CD14-positive monocyte (primary cell): ENCODE measurements at regions not wholly inside any gene's neighbourhood (a gene's known extent, or its start where the extent isn't known, plus 50 kb on each side); places are given as distances from the start of the nearest gene placed in this dataset.

Source experiments
- DNase-seq, 3 donors: peaks; one replicate each; pipeline ENCODE4 v3.0.0-alpha.2; 2011 to 2022
- H2AFZ ChIP-seq: 2 replicates; pipeline ENCODE4 v1.6.0; 2012; ENCODE audit warnings: mild to moderate bottlenecking, low read depth, low read length, inconsistent platforms; ENCODE audit not compliant: insufficient read depth, poor library complexity, severe bottlenecking
- H3K27ac ChIP-seq, 2 donors: 1 replicate in 1 of 2; 2 replicates in 1 of 2; pipeline ENCODE4 v1.5.1; 2012 to 2013; ENCODE audit warnings: low read length in 2 of 2, control low read depth in 1 of 2, inconsistent platforms in 1 of 2, low read depth in 1 of 2, mild to moderate bottlenecking in 1 of 2
- H3K27me3 ChIP-seq, 2 donors: one replicate each; pipeline versions ENCODE4 v1.6.0 to v1.6.1; 2011 to 2013; ENCODE audit warnings: low read length in 2 of 2; ENCODE audit not compliant: control insufficient read depth in 2 of 2, insufficient read depth in 2 of 2
- H3K36me3 ChIP-seq, 2 donors: replicated peaks in 1 of 2; 1 replicate in 1 of 2; 2 replicates in 1 of 2; pipeline versions ENCODE4 v1.5.1 to v1.6.1; 2012 to 2013; ENCODE audit warnings: low read length in 2 of 2, control low read depth in 1 of 2, inconsistent platforms in 1 of 2, mild to moderate bottlenecking in 1 of 2; ENCODE audit not compliant: insufficient read depth in 2 of 2, control insufficient read depth in 1 of 2
- H3K4me1 ChIP-seq, 2 donors: 1 replicate in 1 of 2; 2 replicates in 1 of 2; pipeline versions ENCODE4 v1.5.1 to v1.6.1; 2012 to 2013; ENCODE audit warnings: low read length in 2 of 2, control low read depth in 1 of 2, inconsistent platforms in 1 of 2, mild to moderate bottlenecking in 1 of 2, moderate library complexity in 1 of 2; ENCODE audit not compliant: insufficient read depth in 2 of 2, control insufficient read depth in 1 of 2
- H3K4me2 ChIP-seq: replicated peaks from 2 replicates; pipeline ENCODE3; 2012; ENCODE audit warnings: low read length, moderate library complexity, mild to moderate bottlenecking; ENCODE audit not compliant: poor library complexity, severe bottlenecking; ENCODE audit errors: extremely low read depth
- H3K4me3 ChIP-seq, 3 experiments: fragments of 200-600 bp in 1 of 3; sonication (generic) in 1 of 3; replicated peaks in 1 of 3; 1 replicate in 2 of 3; 2 replicates in 1 of 3; pipeline ENCODE4 v1.5.1; 2011 to 2013; ENCODE audit warnings: low read length in 3 of 3, mild to moderate bottlenecking in 3 of 3, control low read depth in 2 of 3, low read depth in 2 of 3, inconsistent platforms in 1 of 3, moderate library complexity in 1 of 3
- H3K79me2 ChIP-seq: 2 replicates; pipeline ENCODE4 v1.6.0; 2012; ENCODE audit warnings: mild to moderate bottlenecking, control low read depth, inconsistent platforms, low read length, moderate library complexity; ENCODE audit not compliant: insufficient read depth
- H3K9ac ChIP-seq: 2 replicates; pipeline ENCODE4 v1.6.0; 2017; ENCODE audit warnings: low read length, mild to moderate bottlenecking; ENCODE audit not compliant: insufficient read depth, poor library complexity, severe bottlenecking
- H3K9me3 ChIP-seq, 2 donors: replicated peaks in 1 of 2; 1 replicate in 1 of 2; 2 replicates in 1 of 2; pipeline versions ENCODE4 v1.5.1 to v1.6.1; 2012 to 2013; ENCODE audit warnings: low read length in 2 of 2, control low read depth in 1 of 2; ENCODE audit not compliant: control insufficient read depth in 1 of 2, insufficient read depth in 1 of 2
- H4K20me1 ChIP-seq: 2 replicates; pipeline ENCODE4 v1.6.0; 2012; ENCODE audit warnings: mild to moderate bottlenecking, low read length, control low read depth, moderate library complexity; ENCODE audit not compliant: insufficient read depth
- H3K27ac Mint-ChIP-seq, 7 donors: one replicate each; pipeline ENCODE4 v1.8.0; 2020; ENCODE audit warnings: mild to moderate bottlenecking in 7 of 7, mixed read lengths in 7 of 7, moderate library complexity in 6 of 7, inconsistent platforms in 2 of 7
- H3K27me3 Mint-ChIP-seq, 3 donors: one replicate each; pipeline ENCODE4 v1.8.0; 2021 to 2022; ENCODE audit warnings: low read depth in 3 of 3, mild to moderate bottlenecking in 3 of 3, mixed read lengths in 3 of 3, moderate library complexity in 3 of 3, inconsistent platforms in 1 of 3
- H3K36me3 Mint-ChIP-seq, 2 donors: one replicate each; pipeline ENCODE4 v1.8.0; 2020; ENCODE audit warnings: mixed read lengths in 2 of 2, inconsistent platforms in 1 of 2, mild to moderate bottlenecking in 1 of 2
- H3K4me1 Mint-ChIP-seq: one replicate; pipeline ENCODE4 v1.8.0; 2020; ENCODE audit warnings: mild to moderate bottlenecking, mixed read lengths
- H3K4me3 Mint-ChIP-seq, 2 donors: one replicate each; pipeline ENCODE4 v1.8.0; 2020; ENCODE audit warnings: mild to moderate bottlenecking in 2 of 2, mixed read lengths in 2 of 2, moderate library complexity in 1 of 2
- H3K9me3 Mint-ChIP-seq, 7 donors: one replicate each; pipeline ENCODE4 v1.8.0; 2020 to 2022; ENCODE audit warnings: mixed read lengths in 7 of 7, mild to moderate bottlenecking in 6 of 7, moderate library complexity in 6 of 7, inconsistent platforms in 2 of 7
- CTCF ChIP-seq: fragments of 200-600 bp; IDR thresholded peaks from one replicate; pipeline ENCODE4 v1.8.0; 2022; ENCODE audit warnings: antibody characterized with exemption, mild to moderate bottlenecking
- WGBS: methylation state at CpG from one replicate; pipeline ENCODE4 v1.1.5; 2013; ENCODE audit warnings: missing lambda C conversion rate; ENCODE audit not compliant: insufficient coverage; 5-methylcytosine and 5-hydroxymethylcytosine counted together
- intact Hi-C, 2 donors: fragments of 100-400 bp; cut with micrococcal nuclease; formaldehyde crosslinking; loops; one replicate each; pipeline versions ENCODE4 v1.15.0 to v1.15.1; 2023

- Mint-ChIP-seq H3K9me3 (peaks cover 0 to 11% (median 4%) of the 10 kb centered on the region in 7 donors), H3K4me1 (no peaks in the 10 kb centered on the region), H3K27ac (no peak overlapping the region), H3K36me3 (no peaks in the 10 kb centered on the region), H3K4me3 (no peak overlapping the region), H3K27me3 (peaks cover 0 to 2% (median 0%) of the 10 kb centered on the region in 3 donors)
- no peaks in the 10 kb centered on the region for H4K20me1 ChIP-seq
- H3K9me3 ChIP-seq, result no peaks in the 10 kb centered on the region
- H3K79me2 ChIP-seq, result no peaks in the 10 kb centered on the region
- DNase-seq, result no peak
- H3K4me2 ChIP-seq, result no peak overlapping the region
- no CpG with 5 or more reads among the region's 3 CpGs for WGBS
- H2AFZ ChIP-seq, result no peak overlapping the region
- no peak for TF ChIP-seq CTCF
- H3K27ac ChIP-seq, result no peak overlapping the region
- H3K27me3 ChIP-seq, result no peaks in the 10 kb centered on the region
- H3K4me1 ChIP-seq, result no peaks in the 10 kb centered on the region
- H3K9ac ChIP-seq, result no peak overlapping the region
- H3K36me3 ChIP-seq, result no peaks in the 10 kb centered on the region
- no peak overlapping the region for H3K4me3 ChIP-seq
- intact Hi-C loops, result no loop called here
Measured at GRCh38 chr9:23608456-23608855, 217.6 kb downstream of the ELAVL2 start.

DNA sequence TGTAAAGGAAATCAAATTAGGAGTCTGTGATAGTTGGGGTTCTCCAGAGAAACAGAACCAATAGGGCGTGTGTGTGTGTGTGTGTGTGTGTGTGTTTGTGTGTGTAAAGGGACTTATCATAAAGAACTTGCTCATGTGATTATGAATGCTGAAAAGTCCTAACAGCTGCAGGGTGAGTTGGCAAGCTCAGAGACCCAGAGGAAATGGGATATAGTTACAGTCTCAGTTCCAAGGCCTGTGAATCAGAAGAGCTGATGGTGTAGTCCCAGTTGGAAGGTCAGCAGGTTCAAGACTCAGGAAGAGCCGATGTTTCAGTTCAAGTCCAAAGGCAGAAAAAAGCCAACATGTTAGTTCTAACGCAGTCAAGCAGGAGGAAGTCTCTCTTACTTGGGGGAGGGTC lies 214.2 kb downstream of the ELAVL2 start:
- WGBS, result 75% methylated on average over 2 of the region's 3 CpGs
- no peaks in the 10 kb centered on the region for H3K4me1 Mint-ChIP-seq
- H4K20me1 ChIP-seq, result no peaks in the 10 kb centered on the region

More for the DNA sequence above, 214.2 kb downstream of the ELAVL2 start:
- Histone ChIP-seq H3K9me3 (peaks cover 0 to 2% of the 10 kb centered on the region in 2 donors), H2AFZ (no peak overlapping the region), H3K9ac (no peak overlapping the region), H3K27ac (no peak overlapping the region), H3K27me3 (no peaks in the 10 kb centered on the region), H3K4me2 (no peak overlapping the region), H3K4me3 (no peak overlapping the region), H3K36me3 (no peaks in the 10 kb centered on the region), H3K4me1 (no peaks in the 10 kb centered on the region), H3K79me2 (no peaks in the 10 kb centered on the region)
- Mint-ChIP-seq H3K4me3 (no peak overlapping the region), H3K9me3 (peaks cover 0 to 9% (median 5%) of the 10 kb centered on the region in 7 donors), H3K27ac (no peak overlapping the region), H3K36me3 (no peaks in the 10 kb centered on the region), H3K27me3 (no peaks in the 10 kb centered on the region)
- TF ChIP-seq CTCF, result no peak
- no peak for DNase-seq
- intact Hi-C loops, result no loop called here
